GM12878 (cell line): ENCODE measurements at regions not wholly inside any gene's neighbourhood (a gene's known extent, or its start where the extent isn't known, plus 50 kb on each side); places are given as distances from the start of the nearest gene placed in this dataset.

Source experiments
- ATAC-seq: fragments of 200-7000 bp; cut with Tn5 transposase; 3 replicates; pipeline ENCODE4 v1.9.1; 2020; ENCODE audit warnings: mild to moderate bottlenecking, moderate library complexity
- BruUV-seq: library from RNA; stranded (reverse); fragments of 400-500 nt; replicated peaks from 2 replicates; lab custom pipeline; 2021; lab: Mats Ljungman, UMichigan
- CTCF ChIA-PET: fragments of 300-600 bp; sonication (Branson Sonifier 250); formaldehyde crosslinking; extraction: SDS; loops from one replicate; lab custom pipeline; 2021; ENCODE audit warnings: inconsistent platforms; lab: Yijun Ruan, JAX
- POLR2A ChIA-PET: fragments of 350-600 bp; formaldehyde crosslinking; extraction: SDS; loops from one replicate; lab custom pipeline; 2021; ENCODE audit warnings: inconsistent platforms; lab: Charles Lee
- RAD21 ChIA-PET: fragments of 300-600 bp; sonication (Branson Sonifier 250); formaldehyde crosslinking; loops from one replicate; lab custom pipeline; 2023; ENCODE audit warnings: antibody characterized with exemption; ENCODE audit not compliant: unreplicated experiment; lab: Charles Lee
- SMC1A ChIA-PET: fragments of 300-600 bp; sonication (Branson Sonifier 250); formaldehyde crosslinking; loops from one replicate; lab custom pipeline; 2023; ENCODE audit not compliant: unreplicated experiment, uncharacterized antibody; lab: Charles Lee
- DNase-seq: peaks from one replicate; pipeline ENCODE4 v3.0.0-alpha.2; 2011; ENCODE audit warnings: low read depth, low spot score
- FAIRE-seq: peaks from 3 replicates; lab custom pipeline; 2011; peaks lifted over from hg19 to GRCh38; lab: Jason Lieb, UNC
- H2AFZ ChIP-seq: 2 replicates; pipeline ENCODE4 v1.6.0; 2011; ENCODE audit warnings: low read depth, low read length, control low read depth; ENCODE audit not compliant: control insufficient read depth
- H3K27ac ChIP-seq: 2 replicates; pipeline ENCODE4 v1.5.1; 2011; ENCODE audit warnings: control low read depth; ENCODE audit not compliant: control insufficient read depth, insufficient read depth
- H3K27me3 ChIP-seq, 2 experiments: replicated peaks in 1 of 2; 2 replicates each; pipeline versions ENCODE4 v1.6.0 to v1.6.1; 2011; ENCODE audit warnings: low read length in 1 of 2; ENCODE audit not compliant: control insufficient read depth in 2 of 2, insufficient read depth in 2 of 2
- H3K36me3 ChIP-seq, 2 experiments: 2 replicates each; pipeline ENCODE4 v1.5.1; 2011; ENCODE audit warnings: low read length in 1 of 2; ENCODE audit not compliant: control insufficient read depth in 2 of 2, insufficient read depth in 2 of 2
- H3K4me1 ChIP-seq: 2 replicates; pipeline ENCODE4 v1.6.1; 2011; ENCODE audit warnings: mild to moderate bottlenecking, low read length, moderate library complexity, mixed read lengths; ENCODE audit not compliant: control insufficient read depth, insufficient read depth
- H3K4me2 ChIP-seq: 2 replicates; pipeline ENCODE4 v1.6.0; 2011; ENCODE audit warnings: control low read depth; ENCODE audit not compliant: control insufficient read depth, insufficient read depth
- H3K4me3 ChIP-seq: fragments of 200-600 bp; sonication (generic); 2 replicates; pipeline ENCODE4 v1.5.1; 2016
- H3K79me2 ChIP-seq: 2 replicates; pipeline ENCODE4 v1.6.0; 2011; ENCODE audit warnings: low read length; ENCODE audit not compliant: control insufficient read depth, insufficient read depth
- H3K9ac ChIP-seq: 2 replicates; pipeline ENCODE4 v1.8.0; 2011; ENCODE audit warnings: low read length, control low read depth, mixed read lengths; ENCODE audit not compliant: control insufficient read depth, insufficient read depth
- H3K9me3 ChIP-seq: replicated peaks from 3 replicates; pipeline ENCODE4 v1.5.1; 2011; ENCODE audit warnings: mild to moderate bottlenecking, low read length; ENCODE audit not compliant: control insufficient read depth, insufficient read depth
- H4K20me1 ChIP-seq: 2 replicates; pipeline ENCODE4 v1.6.0; 2011; ENCODE audit not compliant: control insufficient read depth, insufficient read depth
- ATF7 ChIP-seq: fragments of 450-650 bp; IDR thresholded peaks from 2 replicates; pipeline ENCODE4 v1.6.1; 2016; ENCODE audit warnings: low read depth, mild to moderate bottlenecking
- CBX3 ChIP-seq: fragments of 200-600 bp; sonication (generic); IDR thresholded peaks from 2 replicates; pipeline ENCODE4 v1.6.1; 2016; ENCODE audit warnings: low read depth, borderline replicate concordance
- ETV6 ChIP-seq, 2 experiments: fragments of 450-650 bp in 1 of 2; IDR thresholded peaks in 1 of 2; conservative IDR thresholded peaks in 1 of 2; 2 replicates each; pipeline ENCODE4 v1.6.1; 2014; ENCODE audit warnings: antibody characterized with exemption in 1 of 2, borderline replicate concordance in 1 of 2, low read depth in 1 of 2, mild to moderate bottlenecking in 1 of 2, moderate library complexity in 1 of 2
- MTA3 ChIP-seq: IDR thresholded peaks from 2 replicates; pipeline ENCODE4 v1.6.1; 2012; ENCODE audit warnings: low read length, inconsistent platforms, borderline replicate concordance
- POU2F2 ChIP-seq: IDR thresholded peaks from 3 replicates; pipeline ENCODE4 v1.6.1; 2011; ENCODE audit warnings: low read depth, mild to moderate bottlenecking, low read length, borderline replicate concordance
- PRDM15 ChIP-seq: fragments of 450-650 bp; formaldehyde crosslinking; IDR thresholded peaks from 2 replicates; pipeline ENCODE4 v1.4.0; 2020; ENCODE audit warnings: mild to moderate bottlenecking, moderate library complexity
- TBL1XR1 ChIP-seq: IDR thresholded peaks from 2 replicates; pipeline ENCODE4 v1.6.1; 2012; ENCODE audit warnings: low read depth, low read length, improper control_type of control experiment
- ZBTB33 ChIP-seq: fragments of 450-650 bp; IDR thresholded peaks from 2 replicates; pipeline ENCODE4 v1.6.1; 2017; ENCODE audit warnings: mild to moderate bottlenecking
- ZNF622 ChIP-seq: fragments of 450-650 bp; IDR thresholded peaks from 2 replicates; pipeline ENCODE4 v1.6.1; 2017; ENCODE audit warnings: mild to moderate bottlenecking, inconsistent platforms
- WGBS: methylation state at CpG from one replicate; pipeline ENCODE4 v1.1.6; 2016; ENCODE audit warnings: low lambda C conversion rate; ENCODE audit not compliant: insufficient replicate concordance, insufficient coverage; ENCODE audit errors: missing lambda C conversion rate; 5-methylcytosine and 5-hydroxymethylcytosine counted together
- in situ Hi-C: fragments of 300-500 bp; cut with MboI; formaldehyde crosslinking; loops from 9 replicates; pipeline ENCODE4 v1.14.3; 2018; ENCODE audit warnings: mixed read lengths
- intact Hi-C: fragments of 100-400 bp; cut with micrococcal nuclease; formaldehyde crosslinking; loops from one replicate; pipeline ENCODE4 v1.14.2; 2022; ENCODE audit not compliant: unreplicated experiment

GRCh38 chr10:4333459-4333894 is 492.5 kb upstream of the AKR1E2 start (continued):
- TF ChIP-seq PRDM15 (CRISPR knock-in tag) = no peak
- no peak for TF ChIP-seq TBL1XR1
- no peak for TF ChIP-seq POU2F2
- no peak for TF ChIP-seq ZBTB33
- TF ChIP-seq ZNF622 = no peak

GRCh38 chr10:4332764-4333458 is 493.1 kb upstream of the AKR1E2 start:
- ChIA-PET CTCF (no interaction called here), SMC1A (no interaction called here), RAD21 (no interaction called here), POLR2A (no interaction called here)
- in situ Hi-C loops (no loop called here), intact Hi-C loops (no loop called here)
- no peaks in the 10 kb centered on the region for H3K27me3 ChIP-seq
- H3K27ac ChIP-seq = no peak overlapping the region
- no peak overlapping the region for H2AFZ ChIP-seq
- no peaks in the 10 kb centered on the region for H3K4me1 ChIP-seq
- ATAC-seq (no peak), FAIRE-seq (no peak), DNase-seq (no peak)
- no peak overlapping the region for H3K9ac ChIP-seq
- no peaks in the 10 kb centered on the region for H3K36me3 ChIP-seq
- WGBS = 6% methylated on average over 9 of the region's 9 CpGs
- H3K79me2 ChIP-seq = no peaks in the 10 kb centered on the region
- peak in 1 of 2 experiments; percentile 65; a peak in 1 of 4 replicates for TF ChIP-seq ETV6 (conservative IDR thresholded peaks at IDR 0.05 in 1 of 2, IDR thresholded peaks at IDR 0.05 in 1 of 2; ENCODE audit: borderline replicate concordance in 1 of 2, low read depth in 1 of 2)
- TF ChIP-seq CBX3 = 0 out of 2 replicates have a peak, but pooled peaks have one; percentile 63
- peak; percentile 28; the same call in 1 of the 2 replicates for TF ChIP-seq ATF7
- no peak for TF ChIP-seq MTA3
- no TSS peak for BruUV-seq
- H3K4me2 ChIP-seq = no peak overlapping the region
- 0 out of 2 replicates have a peak overlapping the region, but pooled peaks have one; percentile 1 for H3K4me3 ChIP-seq
- H4K20me1 ChIP-seq = no peaks in the 10 kb centered on the region
- H3K9me3 ChIP-seq = peaks cover 12% of the 10 kb centered on the region
